HG03060 (cell line): ENCODE measurements at regions not wholly inside any gene's neighbourhood (a gene's known extent, or its start where the extent isn't known, plus 50 kb on each side); places are given as distances from the start of the nearest gene placed in this dataset.

Experiments used
- ATAC-seq: cut with Tn5 transposase; IDR thresholded peaks from one replicate; pipeline ENCODE4 v1.9.1; 2021; ENCODE audit warnings: low read depth, moderate number of reproducible peaks; ENCODE audit not compliant: unreplicated experiment

- no peak for ATAC-seq
Observed at GRCh38 chr3:34547297-34547920, 749.0 kb downstream of the PDCD6IP start.

GRCh38 chr3:34567266-34567665, 768.8 kb downstream of the PDCD6IP start:
- ATAC-seq: no peak

GRCh38 chr3:34568766-34569165, 770.3 kb downstream of the PDCD6IP start:
- ATAC-seq: no peak

GRCh38 chr3:34569437-34569836, 771.0 kb downstream of the PDCD6IP start:
- ATAC-seq: no peak

GRCh38 chr3:34570916-34571705, 772.7 kb downstream of the PDCD6IP start:
- ATAC-seq: no peak

GRCh38 chr3:34571714-34572113, 773.3 kb downstream of the PDCD6IP start:
- no peak for ATAC-seq

- ATAC-seq: no peak
Observed at GRCh38 chr3:34575776-34576175, 777.3 kb downstream of the PDCD6IP start.

GRCh38 chr3:34582055-34582454, 783.6 kb downstream of the PDCD6IP start:
- no peak for ATAC-seq

- ATAC-seq: no peak
Observed at GRCh38 chr3:34583451-34583850, 785.0 kb downstream of the PDCD6IP start.

- ATAC-seq: no peak
Observed at GRCh38 chr3:34584971-34585370, 786.5 kb downstream of the PDCD6IP start.

GRCh38 chr3:34599595-34599994, 801.2 kb downstream of the PDCD6IP start:
- ATAC-seq: no peak

- no peak for ATAC-seq
Observed at GRCh38 chr3:34619990-34620389, 821.6 kb downstream of the PDCD6IP start.

GRCh38 chr3:34626699-34627098, 828.3 kb downstream of the PDCD6IP start:
- no peak for ATAC-seq

- no peak for ATAC-seq
Observed at GRCh38 chr3:34634939-34635338, 836.5 kb downstream of the PDCD6IP start.

- no peak for ATAC-seq
Observed at GRCh38 chr3:34635352-34635850, 837.0 kb downstream of the PDCD6IP start.

- ATAC-seq: no peak
Observed at GRCh38 chr3:34646911-34647460, 848.6 kb downstream of the PDCD6IP start.

- ATAC-seq: no peak
Observed at GRCh38 chr3:34650131-34650530, 851.7 kb downstream of the PDCD6IP start.

- no peak for ATAC-seq
Observed at GRCh38 chr3:34668915-34669314, 870.5 kb downstream of the PDCD6IP start.

- no peak for ATAC-seq
Observed at GRCh38 chr3:34669490-34669889, 871.1 kb downstream of the PDCD6IP start.

GRCh38 chr3:34675383-34676120, 877.1 kb downstream of the PDCD6IP start:
- no peak for ATAC-seq

GRCh38 chr3:34676436-34676835, 878.0 kb downstream of the PDCD6IP start:
- ATAC-seq: no peak
